Type B pancreatic cell (in vitro differentiated cells): ENCODE measurements at regions not wholly inside any gene's neighbourhood (a gene's known extent, or its start where the extent isn't known, plus 50 kb on each side); places are given as distances from the start of the nearest gene placed in this dataset.

Experiments used
- DNase-seq: peaks from one replicate; pipeline ENCODE4 v3.0.0; 2021; ENCODE audit warnings: mixed read lengths; ENCODE audit not compliant: unreplicated experiment; ENCODE audit errors: extremely low spot score
- H3K27ac Mint-ChIP-seq: 2 replicates; pipeline ENCODE4 v1.8.0; 2021; ENCODE audit warnings: mild to moderate bottlenecking, mixed read lengths
- H3K27me3 Mint-ChIP-seq: 2 replicates; pipeline ENCODE4 v1.8.0; 2021; ENCODE audit warnings: mixed read lengths
- H3K36me3 Mint-ChIP-seq: 2 replicates; pipeline ENCODE4 v1.8.0; 2021; ENCODE audit warnings: mixed read lengths
- H3K4me1 Mint-ChIP-seq: one replicate; pipeline ENCODE4 v1.8.0; 2021; ENCODE audit warnings: mixed read lengths; ENCODE audit not compliant: unreplicated experiment
- H3K4me3 Mint-ChIP-seq: 2 replicates; pipeline ENCODE4 v1.8.0; 2021; ENCODE audit warnings: mild to moderate bottlenecking, mixed read lengths
- H3K9me3 Mint-ChIP-seq: 2 replicates; pipeline ENCODE4 v1.8.0; 2021; ENCODE audit warnings: mixed read lengths
- TF ChIP-seq, protein P1 (sequence below): fragments of 200-600 bp; sonication (generic); conservative IDR thresholded peaks from 2 replicates; pipeline ENCODE4 v1.5.0; 2021; ENCODE audit warnings: antibody characterized with exemption, mild to moderate bottlenecking

DNA sequence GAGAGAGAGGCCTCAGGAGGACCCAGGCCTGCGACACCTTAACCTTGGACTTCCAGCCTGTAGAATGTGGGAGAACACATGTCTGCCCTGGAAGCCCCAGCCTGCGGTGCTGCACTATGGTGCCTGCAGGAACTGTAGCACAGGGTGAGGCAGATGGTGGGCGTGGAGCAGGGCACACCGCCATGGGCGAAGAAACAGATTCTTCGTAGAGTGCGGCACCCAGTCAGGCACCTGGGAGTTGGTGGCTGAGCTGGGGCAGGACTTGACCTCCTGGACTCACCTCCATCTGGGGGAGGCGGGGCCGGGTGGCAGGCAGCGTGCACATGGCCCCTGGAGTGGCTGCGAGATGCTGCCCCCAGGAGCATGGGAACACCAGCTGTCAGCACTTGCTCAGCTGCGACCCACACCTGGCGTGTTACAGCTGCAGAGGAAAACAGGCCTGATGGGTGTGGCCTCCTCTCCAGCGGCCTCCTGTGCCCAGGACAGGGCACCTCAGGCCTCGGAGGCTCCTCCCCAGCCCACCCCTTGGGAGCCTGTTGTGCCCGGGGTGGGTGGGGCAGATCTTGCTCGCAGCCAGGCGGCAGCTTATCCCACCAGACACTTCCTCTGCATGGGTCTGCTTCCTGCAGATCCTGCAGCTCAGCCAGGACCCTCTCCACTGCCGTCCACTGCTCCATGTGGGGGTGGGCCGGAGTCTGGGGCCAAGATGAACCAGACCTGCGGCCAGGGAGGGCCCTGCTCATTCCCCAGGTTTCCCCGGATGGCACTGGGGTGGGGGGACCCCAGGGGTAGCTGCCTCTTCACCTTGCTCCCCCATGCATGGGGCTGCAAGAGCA is 80.4 kb downstream of the MYEOV start:
- TF ChIP-seq, protein P1, sequence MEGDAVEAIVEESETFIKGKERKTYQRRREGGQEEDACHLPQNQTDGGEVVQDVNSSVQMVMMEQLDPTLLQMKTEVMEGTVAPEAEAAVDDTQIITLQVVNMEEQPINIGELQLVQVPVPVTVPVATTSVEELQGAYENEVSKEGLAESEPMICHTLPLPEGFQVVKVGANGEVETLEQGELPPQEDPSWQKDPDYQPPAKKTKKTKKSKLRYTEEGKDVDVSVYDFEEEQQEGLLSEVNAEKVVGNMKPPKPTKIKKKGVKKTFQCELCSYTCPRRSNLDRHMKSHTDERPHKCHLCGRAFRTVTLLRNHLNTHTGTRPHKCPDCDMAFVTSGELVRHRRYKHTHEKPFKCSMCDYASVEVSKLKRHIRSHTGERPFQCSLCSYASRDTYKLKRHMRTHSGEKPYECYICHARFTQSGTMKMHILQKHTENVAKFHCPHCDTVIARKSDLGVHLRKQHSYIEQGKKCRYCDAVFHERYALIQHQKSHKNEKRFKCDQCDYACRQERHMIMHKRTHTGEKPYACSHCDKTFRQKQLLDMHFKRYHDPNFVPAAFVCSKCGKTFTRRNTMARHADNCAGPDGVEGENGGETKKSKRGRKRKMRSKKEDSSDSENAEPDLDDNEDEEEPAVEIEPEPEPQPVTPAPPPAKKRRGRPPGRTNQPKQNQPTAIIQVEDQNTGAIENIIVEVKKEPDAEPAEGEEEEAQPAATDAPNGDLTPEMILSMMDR = no peak
- H3K27ac Mint-ChIP-seq = no peak overlapping the region
- no peaks in the 10 kb centered on the region for H3K9me3 Mint-ChIP-seq
- H3K27me3 Mint-ChIP-seq = no peaks in the 10 kb centered on the region
- H3K4me1 Mint-ChIP-seq = no peaks in the 10 kb centered on the region
- peak; percentile 66 for DNase-seq
- H3K36me3 Mint-ChIP-seq = no peaks in the 10 kb centered on the region
- H3K4me3 Mint-ChIP-seq = no peak overlapping the region

DNA sequence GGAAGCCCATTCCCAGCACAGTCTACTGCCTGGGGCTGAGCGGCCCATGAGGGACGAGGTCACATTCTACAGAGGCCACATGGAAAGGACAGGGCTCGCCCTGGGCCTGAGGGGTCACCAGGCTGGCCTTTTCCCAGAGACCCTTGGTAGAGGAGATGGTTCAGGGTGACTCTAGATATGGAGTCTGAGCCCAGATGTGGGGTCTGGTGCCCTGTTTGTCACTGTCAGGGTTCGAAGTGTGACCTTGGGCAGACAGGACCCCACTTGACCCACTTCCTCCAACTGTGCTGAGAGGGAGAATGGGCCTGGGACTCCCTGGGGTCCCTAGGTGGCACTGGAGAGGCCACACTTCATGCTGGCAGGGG is 81.0 kb downstream of the MYEOV start:
- TF ChIP-seq, protein P1 = no peak
- no peaks in the 10 kb centered on the region for H3K4me1 Mint-ChIP-seq
- no peaks in the 10 kb centered on the region for H3K27me3 Mint-ChIP-seq
- no peaks in the 10 kb centered on the region for H3K9me3 Mint-ChIP-seq
- no peaks in the 10 kb centered on the region for H3K36me3 Mint-ChIP-seq
- no peak overlapping the region for H3K4me3 Mint-ChIP-seq
- H3K27ac Mint-ChIP-seq = no peak overlapping the region
- peak; percentile 34 for DNase-seq

DNA sequence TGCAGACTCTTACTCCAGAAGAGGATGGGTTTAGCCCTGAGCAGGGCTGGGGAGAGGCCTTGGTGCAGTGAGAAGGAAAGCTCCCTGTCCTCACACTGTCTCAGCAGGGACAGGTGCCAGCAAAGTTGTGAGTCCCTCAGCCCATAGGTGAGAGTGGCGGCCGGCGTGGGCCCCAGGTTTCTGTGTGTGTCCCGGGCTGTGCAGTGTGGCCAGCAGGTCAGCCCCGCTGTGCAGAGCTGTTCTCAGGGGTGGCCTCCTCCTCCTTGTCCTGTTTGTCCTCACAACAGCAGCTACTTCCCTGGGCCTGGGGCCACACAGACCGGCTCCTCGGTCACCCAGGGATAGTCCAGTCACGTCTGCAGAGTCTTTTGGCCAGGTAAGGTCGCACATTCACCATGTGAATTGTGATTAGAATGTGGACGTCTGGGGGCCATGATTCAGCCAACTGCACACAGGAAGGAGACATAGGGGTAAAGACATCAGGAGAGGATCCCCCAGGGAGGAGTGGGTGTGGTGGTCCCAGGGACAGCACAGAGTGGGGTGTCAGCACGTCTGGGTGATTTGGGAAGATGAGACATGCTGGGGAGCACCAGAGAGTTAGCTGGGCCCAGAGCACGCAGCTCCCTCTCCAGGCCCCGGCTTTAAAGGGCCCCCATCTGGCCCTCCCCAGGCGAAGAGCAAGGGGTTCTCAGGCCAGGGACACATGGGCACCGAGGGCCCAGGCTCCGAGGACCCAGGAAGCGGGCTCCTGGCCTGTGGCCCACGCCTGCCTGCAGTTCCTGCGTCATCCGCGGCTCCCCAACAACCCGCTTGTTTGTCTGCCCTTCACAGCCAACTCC is 81.6 kb downstream of the MYEOV start:
- peak; percentile 53 for DNase-seq
- Mint-ChIP-seq H3K27me3 (no peaks in the 10 kb centered on the region), H3K9me3 (no peaks in the 10 kb centered on the region), H3K4me3 (peak overlapping the region; percentile 54), H3K36me3 (no peaks in the 10 kb centered on the region), H3K4me1 (no peaks in the 10 kb centered on the region), H3K27ac (no peak overlapping the region)
- TF ChIP-seq, protein P1 = no peak

DNA sequence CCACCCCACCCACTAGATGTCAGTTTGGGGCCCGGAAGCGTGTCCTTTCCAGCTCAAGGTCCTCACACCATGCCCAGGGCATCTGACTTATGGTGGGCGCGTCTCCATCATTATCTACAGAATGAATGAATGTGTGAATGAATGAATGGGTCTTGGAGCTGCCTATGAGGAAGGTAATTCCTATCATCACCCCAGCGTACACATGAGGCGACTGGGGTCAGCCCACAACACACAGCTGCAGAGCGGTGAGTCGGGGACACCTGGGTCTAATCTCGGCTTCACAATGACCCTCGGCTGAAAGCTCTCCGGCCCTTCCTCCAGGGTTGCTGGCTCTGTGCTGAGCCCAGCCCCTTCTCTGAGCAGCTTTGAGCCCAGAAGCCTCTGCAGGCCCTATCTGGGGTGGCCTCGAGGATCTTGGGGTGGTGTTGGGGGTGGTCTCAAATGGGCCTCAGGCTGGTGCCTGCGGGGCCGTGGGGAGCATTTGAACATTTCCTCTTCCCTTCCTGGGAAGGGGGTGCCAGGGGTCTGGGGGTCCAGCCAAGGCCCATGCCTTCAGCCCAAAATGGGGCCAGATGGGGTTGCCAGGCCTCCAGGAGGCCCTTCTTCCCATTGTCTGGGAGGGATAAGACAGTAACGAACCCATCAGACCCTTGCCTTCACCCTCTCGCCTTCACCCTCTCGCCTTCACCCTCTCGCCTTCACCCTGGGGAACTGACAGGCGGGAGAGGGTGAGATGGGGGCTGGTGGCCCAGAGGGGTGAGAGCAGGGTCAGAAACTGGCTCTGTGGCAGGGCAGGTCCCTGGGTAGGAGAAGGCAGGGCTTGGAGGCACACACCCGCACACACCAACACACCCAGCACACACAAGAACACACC is 82.4 kb downstream of the MYEOV start:
- no peaks in the 10 kb centered on the region for H3K9me3 Mint-ChIP-seq
- H3K4me1 Mint-ChIP-seq = no peaks in the 10 kb centered on the region
- TF ChIP-seq, protein P1 = no peak
- no peaks in the 10 kb centered on the region for H3K27me3 Mint-ChIP-seq
- no peak for DNase-seq
- H3K27ac Mint-ChIP-seq = no peak overlapping the region
- no peaks in the 10 kb centered on the region for H3K36me3 Mint-ChIP-seq
- no peak overlapping the region for H3K4me3 Mint-ChIP-seq
